SK-N-MC (cell line): ENCODE measurements at regions not wholly inside any gene's neighbourhood (a gene's known extent, or its start where the extent isn't known, plus 50 kb on each side); places are given as distances from the start of the nearest gene placed in this dataset.

Experiments
- EZH2 ChIP-seq: fragments of 200-600 bp; sonication (generic); IDR thresholded peaks from one replicate; pipeline ENCODE4 v1.6.1; 2017; ENCODE audit warnings: antibody characterized with exemption
- POLR2AphosphoS5 ChIP-seq: IDR thresholded peaks from 2 replicates; pipeline ENCODE4 v1.6.1; 2012; ENCODE audit warnings: mild to moderate bottlenecking, low read depth, low read length, borderline replicate concordance

DNA sequence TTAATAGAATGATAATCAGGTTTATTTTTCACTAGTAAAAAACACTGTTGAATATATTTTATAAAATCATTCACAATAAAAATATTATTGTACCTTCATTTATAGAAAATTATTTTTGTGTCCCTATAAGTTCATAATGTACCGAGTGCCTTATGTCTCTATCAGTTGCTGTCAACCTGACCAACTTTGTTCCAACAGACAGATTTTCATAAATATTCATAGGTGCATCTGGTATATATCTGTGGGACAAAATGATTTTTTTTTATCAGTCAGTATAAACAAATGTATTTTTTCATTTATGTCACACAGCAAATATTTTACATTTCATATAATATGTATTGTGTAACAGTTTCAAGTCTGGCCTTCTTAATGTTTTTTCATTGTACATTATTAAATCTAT is 195.9 kb downstream of the HGF start:
- TF ChIP-seq EZH2 (no peak), POLR2AphosphoS5 (no peak)
